MCF 10A (cell line): ENCODE measurements at regions not wholly inside any gene's neighbourhood (a gene's known extent, or its start where the extent isn't known, plus 50 kb on each side); places are given as distances from the start of the nearest gene placed in this dataset.

ENCODE experiments used
- BruUV-seq: library from RNA; stranded (reverse); fragments of 400-500 nt; replicated peaks from 2 replicates; lab custom pipeline; 2021; lab: Mats Ljungman, UMichigan
- CTCF ChIA-PET: fragments of 300-600 bp; sonication (Branson Sonifier 250); formaldehyde crosslinking; extraction: SDS; loops from one replicate; lab custom pipeline; 2021; ENCODE audit warnings: antibody characterized with exemption, inconsistent platforms; lab: Yijun Ruan, JAX
- POLR2A ChIA-PET: fragments of 300-600, 350-650 bp; sonication (Branson Sonifier 250); formaldehyde crosslinking; extraction: SDS; loops from one replicate; lab custom pipeline; 2020; ENCODE audit warnings: antibody characterized with exemption, inconsistent platforms; lab: Yijun Ruan, JAX
- DNase-seq: peaks from one replicate; pipeline ENCODE4 v3.0.0-alpha.2; 2018; ENCODE audit not compliant: unreplicated experiment
- H3K27ac Mint-ChIP-seq: one replicate; pipeline ENCODE4 v1.8.0; 2022; ENCODE audit warnings: mild to moderate bottlenecking, low read depth, mixed read lengths; ENCODE audit not compliant: unreplicated experiment
- H3K27me3 Mint-ChIP-seq: one replicate; pipeline ENCODE4 v1.8.0; 2022; ENCODE audit warnings: mixed read lengths; ENCODE audit not compliant: insufficient read depth, unreplicated experiment
- H3K36me3 Mint-ChIP-seq: one replicate; pipeline ENCODE4 v1.8.0; 2022; ENCODE audit warnings: mild to moderate bottlenecking, moderate library complexity, mixed read lengths; ENCODE audit not compliant: insufficient read depth, unreplicated experiment
- H3K4me1 Mint-ChIP-seq: one replicate; pipeline ENCODE4 v1.8.0; 2022; ENCODE audit warnings: mixed read lengths; ENCODE audit not compliant: insufficient read depth, unreplicated experiment
- H3K4me3 Mint-ChIP-seq: one replicate; pipeline ENCODE4 v1.8.0; 2022; ENCODE audit warnings: mild to moderate bottlenecking, moderate library complexity, mixed read lengths; ENCODE audit not compliant: unreplicated experiment
- H3K9me3 Mint-ChIP-seq: one replicate; pipeline ENCODE4 v1.8.0; 2022; ENCODE audit warnings: mixed read lengths; ENCODE audit not compliant: unreplicated experiment
- CTCF ChIP-seq: fragments of 200-600 bp; IDR thresholded peaks from one replicate; pipeline ENCODE4 v1.8.0; 2022; ENCODE audit warnings: antibody characterized with exemption, mild to moderate bottlenecking; ENCODE audit not compliant: unreplicated experiment
- intact Hi-C: fragments of 100-400 bp; cut with micrococcal nuclease; formaldehyde crosslinking; loops from 2 replicates; pipeline ENCODE4 v1.14.1; 2022

- TF ChIP-seq CTCF: no peak
- ChIA-PET CTCF (interaction anchor here (4.2 kb wide), 1 partner anchor 13 kb away, joined by 29 read pairs; no protein-coding TSS in a partner anchor), POLR2A (no interaction called here)
- H3K4me3 Mint-ChIP-seq: no peak overlapping the region
- BruUV-seq: no TSS peak
- no peaks in the 10 kb centered on the region for H3K4me1 Mint-ChIP-seq
- no peak overlapping the region for H3K27ac Mint-ChIP-seq
- no peaks in the 10 kb centered on the region for H3K27me3 Mint-ChIP-seq
- intact Hi-C loops: no loop called here
- no peaks in the 10 kb centered on the region for H3K36me3 Mint-ChIP-seq
- H3K9me3 Mint-ChIP-seq: peaks cover 8% of the 10 kb centered on the region
- DNase-seq: no peak
Measured at GRCh38 chr9:118156846-118157245, 452.6 kb downstream of the TLR4 start.

GRCh38 chr9:118162716-118163115 lies 458.5 kb downstream of the TLR4 start:
- Mint-ChIP-seq H3K4me1 (no peaks in the 10 kb centered on the region), H3K4me3 (no peak overlapping the region), H3K27ac (no peak overlapping the region), H3K9me3 (no peaks in the 10 kb centered on the region), H3K27me3 (peaks cover 14% of the 10 kb centered on the region), H3K36me3 (no peaks in the 10 kb centered on the region)
- CTCF ChIA-PET: interaction anchor here (0.6 kb wide), 1 partner anchor 433 kb away, joined by 3 read pairs; no protein-coding TSS in a partner anchor
- POLR2A ChIA-PET: no interaction called here
- DNase-seq: no peak
- TF ChIP-seq CTCF: no peak
- BruUV-seq: no TSS peak
- intact Hi-C loops: no loop called here

DNA sequence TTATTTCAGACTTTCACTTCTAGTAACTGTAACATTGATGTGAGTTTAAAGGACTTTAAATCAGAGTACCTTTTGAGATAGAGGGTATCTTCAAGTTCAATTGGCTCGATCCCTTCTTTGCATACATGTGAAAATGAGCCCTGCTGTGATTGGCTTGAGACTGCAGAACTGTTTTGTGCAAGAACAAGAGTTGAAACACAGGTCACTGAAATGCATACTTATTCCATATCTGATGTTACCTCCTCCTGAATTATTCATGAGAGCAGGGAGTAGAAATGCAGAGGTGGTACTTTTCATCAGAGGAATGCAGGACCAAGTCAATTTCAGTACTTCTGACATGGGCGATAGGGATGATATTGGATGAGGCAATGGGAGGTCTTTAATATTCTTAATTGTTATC lies 459.5 kb downstream of the TLR4 start:
- no peaks in the 10 kb centered on the region for H3K4me1 Mint-ChIP-seq
- no peak for DNase-seq
- intact Hi-C loops: no loop called here
- H3K4me3 Mint-ChIP-seq: no peak overlapping the region
- H3K27ac Mint-ChIP-seq: no peak overlapping the region
- BruUV-seq: no TSS peak
- H3K36me3 Mint-ChIP-seq: no peaks in the 10 kb centered on the region
- no peaks in the 10 kb centered on the region for H3K9me3 Mint-ChIP-seq
- TF ChIP-seq CTCF: no peak
- peaks cover 21% of the 10 kb centered on the region for H3K27me3 Mint-ChIP-seq
- CTCF ChIA-PET: interaction anchor here (0.6 kb wide), 1 partner anchor 165 kb away, joined by 3 read pairs; no protein-coding TSS in a partner anchor
- POLR2A ChIA-PET: no interaction called here

DNA sequence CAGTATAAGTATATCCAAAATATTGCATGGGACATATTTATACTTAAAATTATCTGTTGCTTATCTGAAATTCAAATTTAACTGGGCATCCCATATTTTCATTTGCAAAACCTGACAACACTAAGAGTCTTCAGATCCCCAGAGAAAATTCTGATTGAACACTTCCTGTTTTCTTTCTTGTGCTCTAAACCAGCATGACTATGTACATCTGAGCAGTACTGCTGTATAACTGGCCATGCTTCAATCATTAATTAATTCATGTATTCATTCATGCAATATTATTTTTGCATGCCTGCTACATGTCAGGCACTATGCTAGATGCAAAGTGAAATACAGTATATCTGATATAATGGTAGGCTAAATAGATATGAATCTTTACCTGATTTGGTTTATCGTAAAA lies 461.2 kb downstream of the TLR4 start:
- POLR2A ChIA-PET: no interaction called here
- CTCF ChIA-PET: interaction anchor here (0.5 kb wide), 2 partner anchors 475 to 663 kb away, joined by 3 to 4 read pairs; no protein-coding TSS in a partner anchor
- H3K9me3 Mint-ChIP-seq: no peaks in the 10 kb centered on the region
- DNase-seq: no peak
- TF ChIP-seq CTCF: no peak
- H3K27ac Mint-ChIP-seq: no peak overlapping the region
- H3K4me3 Mint-ChIP-seq: no peak overlapping the region
- intact Hi-C loops: no loop called here
- no TSS peak for BruUV-seq
- H3K4me1 Mint-ChIP-seq: no peaks in the 10 kb centered on the region
- no peaks in the 10 kb centered on the region for H3K36me3 Mint-ChIP-seq
- peaks cover 21% of the 10 kb centered on the region for H3K27me3 Mint-ChIP-seq
